Inferior parietal cortex (tissue), 1 donor: ENCODE measurements at regions not wholly inside any gene's neighbourhood (a gene's known extent, or its start where the extent isn't known, plus 50 kb on each side); places are given as distances from the start of the nearest gene placed in this dataset.
"Not testable (repeated sequence)": the region's sequence is repeated elsewhere in the genome, so short reads cannot be mapped to it uniquely, and the experiment has no call there.

Source experiments
- DNase-seq: peaks from one replicate; pipeline ENCODE4 v3.0.0-alpha.2; 2016; ENCODE audit errors: extremely low spot score

DNA sequence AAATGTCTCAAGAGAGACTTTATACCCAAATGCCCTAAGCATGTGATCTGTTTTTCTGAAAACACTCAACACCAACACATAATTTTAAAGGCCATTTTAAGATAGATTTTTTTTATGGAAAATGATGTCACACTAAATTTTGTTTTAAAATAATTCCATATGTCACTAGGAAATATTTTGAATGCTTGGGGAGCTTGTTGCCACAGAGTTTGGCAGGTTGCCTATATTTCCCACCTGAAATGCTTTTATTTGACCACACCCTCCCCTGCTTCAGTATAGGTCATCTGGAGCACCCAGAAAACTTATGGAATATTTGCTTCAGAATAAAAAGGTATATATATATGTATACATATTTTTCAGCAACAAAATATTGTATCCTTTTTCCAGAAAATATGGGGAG, 180.0 kb upstream of the ANK3 start:
- no peak for DNase-seq

DNA sequence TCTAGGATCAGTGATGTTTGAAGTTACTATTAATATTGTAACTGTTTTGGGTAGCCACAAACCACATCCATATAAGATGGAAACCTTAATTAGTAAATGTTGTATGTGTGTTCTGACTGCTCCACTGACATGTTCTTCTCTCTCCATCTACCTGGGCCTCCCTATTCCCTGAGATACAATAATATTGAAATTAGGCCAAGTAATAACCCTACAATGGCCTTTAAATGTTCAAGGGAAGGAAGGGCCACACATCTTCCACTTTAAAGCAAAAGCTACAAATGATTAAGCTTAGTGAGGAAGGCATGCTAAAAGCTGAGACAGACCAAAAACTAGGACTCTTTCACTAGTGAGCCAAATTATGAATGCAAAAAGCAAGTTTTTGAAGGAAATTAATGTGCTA, 176.4 kb upstream of the ANK3 start:
- no peak for DNase-seq

DNA sequence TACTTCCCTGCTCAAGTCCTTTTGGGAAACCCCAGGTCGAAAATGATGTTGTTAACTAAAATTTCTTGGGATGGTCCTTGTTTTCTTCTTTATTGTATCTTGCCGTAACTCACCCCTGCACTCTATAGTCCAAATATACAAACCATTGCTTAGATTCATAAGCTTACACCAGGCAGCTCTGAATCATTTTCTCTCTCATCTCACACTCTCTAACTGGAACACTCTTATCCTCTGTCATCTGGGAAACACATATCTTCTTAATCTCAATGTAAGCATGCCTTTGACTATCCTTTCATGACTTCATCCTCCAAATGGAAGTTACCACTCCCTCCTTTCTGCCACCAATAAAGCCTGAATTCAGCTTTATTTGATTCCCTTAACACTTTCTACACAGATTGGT, 175.8 kb upstream of the ANK3 start:
- no peak for DNase-seq

DNA sequence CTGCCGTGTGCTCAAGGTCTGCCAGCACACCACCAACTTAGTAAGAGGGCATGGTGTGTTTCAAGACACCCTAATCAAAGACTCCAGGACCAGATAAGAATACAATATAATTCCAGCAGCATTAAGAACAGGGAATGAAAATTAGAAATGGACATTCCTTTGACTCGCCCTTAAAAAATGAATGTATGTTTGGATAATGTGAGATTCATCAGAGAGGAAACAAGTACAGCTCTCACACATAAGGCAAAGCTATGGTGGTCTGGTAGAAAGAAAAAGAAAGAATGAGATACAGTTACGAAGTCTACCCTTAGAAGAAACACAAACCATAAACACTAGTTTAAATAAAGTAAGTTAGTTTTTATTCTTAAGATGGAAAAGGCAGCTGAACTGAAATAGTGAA, 174.8 kb upstream of the ANK3 start:
- no peak for DNase-seq

DNA sequence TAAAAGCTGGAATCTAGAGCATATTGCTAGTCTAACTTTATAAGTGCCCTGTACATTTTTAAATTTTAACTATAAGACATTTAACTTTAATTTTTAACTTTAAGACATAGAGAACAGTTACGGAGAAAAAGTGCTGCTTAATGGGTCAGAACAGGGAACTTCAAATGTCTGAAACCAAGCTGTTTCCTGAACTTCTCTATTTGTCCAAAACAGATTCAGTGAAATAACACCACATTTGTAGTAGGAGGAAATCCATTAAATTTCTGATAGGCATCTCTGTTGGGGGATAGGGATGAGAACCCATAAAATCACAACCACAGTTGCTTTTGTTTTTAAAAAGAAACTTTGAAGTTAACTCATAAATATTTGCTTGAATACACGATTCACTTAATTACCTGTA, 170.8 kb upstream of the ANK3 start:
- DNase-seq, result no peak

DNA sequence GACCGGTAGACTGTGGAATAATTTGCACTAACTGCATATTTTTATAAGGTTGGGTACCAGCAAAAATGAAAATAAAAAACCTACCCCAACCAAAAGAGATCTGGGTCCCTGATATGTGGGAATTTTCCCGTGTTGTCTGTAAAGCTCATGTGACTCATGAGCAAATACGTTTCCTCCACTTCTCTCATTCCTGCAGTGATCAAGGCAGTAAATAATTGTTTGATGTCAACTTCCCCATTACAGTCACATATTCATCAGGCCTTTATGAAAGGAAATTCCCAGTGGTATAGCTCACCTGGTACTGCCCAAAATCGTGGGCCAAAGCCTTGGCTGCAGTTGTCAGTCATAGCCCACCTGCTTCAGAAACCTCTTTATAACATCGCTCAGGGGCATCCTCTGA, 166.0 kb upstream of the ANK3 start:
- DNase-seq, result no peak

DNA sequence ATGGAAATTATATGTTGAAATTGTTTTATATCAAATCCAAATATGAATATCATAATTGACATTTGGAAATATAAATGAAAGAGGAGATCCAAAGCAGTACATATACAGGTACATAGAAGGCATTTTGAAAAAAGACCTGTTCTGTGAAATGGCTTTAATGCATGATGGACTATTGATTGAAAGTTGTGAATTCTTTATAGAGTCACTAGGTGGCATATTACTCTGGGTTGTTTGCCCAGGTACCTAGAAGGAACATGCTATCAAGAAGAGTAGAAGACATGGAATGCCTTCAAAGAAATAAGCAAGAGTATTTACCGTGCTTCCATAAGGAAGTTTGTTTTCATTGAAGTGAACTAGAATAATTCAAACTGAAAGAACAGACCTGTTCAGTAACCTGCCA, 160.0 kb upstream of the ANK3 start:
- DNase-seq, result no peak

DNA sequence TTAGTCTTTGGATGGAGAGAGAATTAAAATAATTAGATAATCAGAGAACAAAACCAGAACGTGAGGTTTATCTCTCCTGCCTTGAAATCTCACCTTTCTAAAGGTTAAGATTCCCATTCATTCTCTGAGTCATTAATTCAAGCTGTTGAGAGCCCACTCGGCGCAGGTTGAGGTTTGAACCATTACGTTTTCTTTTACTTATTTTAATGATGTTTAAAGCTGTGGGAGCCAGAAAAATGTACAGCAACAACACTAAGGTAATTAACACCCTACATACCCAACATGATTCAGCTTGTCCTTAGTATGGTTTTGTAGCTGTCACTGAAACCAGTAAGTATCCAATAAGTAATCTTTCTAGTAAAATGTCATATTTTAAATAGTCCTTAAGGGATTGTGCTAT, 153.0 kb upstream of the ANK3 start:
- DNase-seq, result no peak

DNA sequence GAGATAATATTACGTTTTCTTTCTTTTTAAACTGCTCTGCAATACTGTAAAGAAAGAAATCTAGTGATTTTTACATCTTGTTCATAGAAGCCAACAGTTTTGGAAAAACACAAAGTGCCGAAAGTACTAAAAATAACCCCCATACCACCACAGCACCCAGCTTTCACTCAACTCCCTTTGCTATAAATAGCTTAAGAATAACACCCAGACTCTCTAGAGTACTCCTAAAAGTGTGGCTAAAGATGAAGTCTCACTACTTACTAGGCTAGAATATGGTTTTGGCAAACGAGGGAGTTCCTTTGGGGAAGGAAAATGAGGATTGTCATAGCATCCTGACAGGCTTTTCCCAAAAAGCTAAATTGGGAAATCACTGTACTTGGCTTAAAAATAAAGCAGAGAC, 151.8 kb upstream of the ANK3 start:
- peak; percentile 66 for DNase-seq

DNA sequence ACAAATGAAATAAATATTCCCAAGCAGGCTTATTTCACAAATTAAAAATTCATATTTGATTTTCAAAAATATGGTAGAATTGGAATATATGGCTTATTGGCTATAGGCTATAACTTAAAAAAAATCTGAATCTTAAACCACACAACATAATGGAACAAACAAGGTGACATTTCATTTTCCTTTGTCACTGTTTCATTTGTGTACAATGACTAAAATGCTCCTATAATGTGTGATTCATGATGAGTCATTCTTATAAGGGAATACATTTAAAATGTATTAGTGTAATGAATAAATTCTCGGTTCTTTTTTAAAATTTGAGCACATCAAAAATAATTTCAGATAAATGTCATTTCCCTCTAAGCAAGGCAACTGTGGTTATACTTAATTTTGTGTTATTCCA, 148.0 kb upstream of the ANK3 start:
- DNase-seq, result no peak

DNA sequence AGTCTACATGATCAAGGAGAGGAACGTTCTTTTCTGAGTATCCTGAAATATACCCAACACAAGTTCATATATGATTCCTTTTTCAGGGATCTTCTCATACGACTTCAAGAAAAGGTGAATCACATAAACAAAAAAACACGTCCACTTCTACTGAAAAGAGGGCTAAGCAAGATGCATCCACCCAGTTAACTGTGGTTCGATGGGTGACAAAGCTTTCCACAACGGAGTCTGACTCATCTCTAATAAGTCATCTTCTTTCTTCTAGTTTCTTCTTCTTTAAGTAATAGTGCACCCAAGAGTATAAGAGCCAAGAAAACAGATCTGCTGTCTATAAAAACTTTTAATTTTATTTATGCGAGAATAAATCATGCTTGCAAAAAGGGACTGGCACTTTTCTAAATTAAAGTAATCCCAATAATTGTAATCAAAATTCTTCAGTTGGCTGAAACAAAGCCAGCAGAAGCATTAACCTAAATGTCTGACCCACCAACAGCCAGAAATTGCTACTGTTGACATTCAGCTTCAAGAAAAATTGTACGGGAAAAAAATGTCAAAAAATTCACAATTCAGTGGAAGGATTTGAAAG, 146.9 kb upstream of the ANK3 start:
- DNase-seq, result no peak

DNA sequence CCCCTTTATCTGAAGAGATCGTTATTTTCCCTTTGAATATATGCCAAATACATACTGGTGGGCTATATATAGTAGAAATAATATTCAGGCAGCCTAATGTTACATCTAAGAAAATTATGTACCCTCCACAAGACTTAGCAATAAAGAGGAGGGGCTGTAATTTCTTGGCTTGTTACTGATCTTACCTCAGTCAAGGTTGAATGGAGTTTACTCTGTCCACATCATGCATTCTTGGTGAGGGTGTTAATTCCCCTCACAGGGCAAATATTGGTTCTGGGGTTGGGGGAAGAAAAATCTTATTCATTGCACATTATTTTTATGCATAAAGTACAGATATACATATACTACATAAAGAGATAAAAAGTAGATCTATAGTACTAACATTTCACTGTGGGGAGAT, 145.8 kb upstream of the ANK3 start:
- no peak for DNase-seq

DNA sequence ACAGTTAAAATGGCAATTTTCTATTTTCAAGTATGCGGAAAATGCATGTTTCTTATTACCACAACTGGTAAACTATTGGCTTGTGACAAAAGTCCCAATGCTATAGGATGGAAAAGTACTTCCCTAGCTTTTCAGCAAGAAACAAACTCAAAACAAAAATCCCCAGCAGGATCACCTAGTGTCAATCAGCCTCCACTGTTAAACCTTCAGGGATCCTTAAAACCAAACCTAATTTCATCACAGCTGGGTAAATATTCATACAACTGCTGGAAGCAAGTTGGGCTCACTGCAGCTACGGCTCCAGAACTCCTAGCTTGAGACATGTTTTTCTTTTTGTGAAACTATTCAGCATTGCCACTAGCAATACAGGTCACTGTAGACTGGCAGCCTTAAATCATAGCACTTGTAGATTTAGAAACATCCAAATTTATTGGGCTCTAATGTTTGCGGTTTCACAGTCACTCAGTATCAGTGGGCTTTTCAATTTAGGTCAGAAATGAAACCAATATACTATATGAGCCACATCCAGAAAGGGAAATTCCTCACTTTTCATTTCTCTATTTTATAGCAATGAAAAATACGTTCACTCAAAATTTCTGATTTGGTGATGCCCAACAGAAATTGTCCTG, 145.2 kb upstream of the ANK3 start:
- DNase-seq, result no peak

DNA sequence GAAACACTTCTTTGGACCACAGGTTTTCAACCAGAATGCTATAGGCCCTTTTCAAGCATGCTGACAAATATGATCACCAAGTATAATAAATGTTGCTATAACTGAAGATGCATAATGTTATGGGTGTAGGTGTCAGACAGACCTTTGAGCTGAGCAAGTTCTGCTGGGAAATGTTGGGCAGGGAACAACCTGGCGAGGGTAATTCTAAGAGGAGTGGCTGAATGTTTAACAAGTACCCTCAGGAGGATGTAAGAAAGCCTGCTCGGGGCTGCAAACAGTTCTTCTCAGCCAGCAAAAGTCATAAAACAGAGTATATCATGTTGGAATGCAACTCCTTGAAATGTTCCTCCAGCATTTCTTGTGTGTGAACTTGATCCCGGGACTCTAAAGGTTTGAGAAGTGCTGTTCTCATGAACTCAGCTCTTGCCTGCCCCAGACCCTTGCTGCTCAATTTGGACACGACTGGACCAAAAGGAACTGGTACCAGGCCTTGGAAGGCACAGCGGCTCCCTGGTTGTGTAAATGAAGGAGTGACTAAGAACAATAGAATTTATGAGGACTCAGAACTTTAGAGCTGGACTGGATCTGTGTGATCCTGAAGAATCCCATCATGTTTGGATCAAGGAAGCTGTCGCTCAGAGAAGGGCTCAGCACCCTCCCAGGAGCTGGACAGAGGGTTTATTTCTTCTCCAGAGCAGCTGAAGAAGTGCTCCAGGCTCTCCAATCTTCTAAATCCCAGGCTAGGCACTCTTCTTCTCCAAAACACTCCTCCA, 143.2 kb upstream of the ANK3 start:
- no peak for DNase-seq

DNA sequence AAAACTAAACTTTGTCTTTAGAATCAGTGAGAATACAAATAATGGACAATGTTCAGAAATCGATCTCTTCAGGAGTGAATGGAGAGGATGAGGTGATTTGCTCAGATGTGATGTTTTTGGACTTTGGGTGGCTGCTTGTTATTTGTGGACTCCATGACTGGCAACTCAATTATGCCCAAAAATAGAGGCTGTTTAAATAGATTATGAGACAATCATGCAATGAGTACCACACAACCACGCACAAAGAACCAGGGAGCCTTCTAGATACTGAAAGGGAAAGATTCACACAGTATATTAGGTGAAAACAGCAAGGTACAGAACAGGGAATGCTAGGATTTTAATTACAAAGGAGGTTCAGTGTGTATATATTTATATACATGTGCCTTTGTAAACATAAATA, 141.3 kb upstream of the ANK3 start:
- no peak for DNase-seq

DNA sequence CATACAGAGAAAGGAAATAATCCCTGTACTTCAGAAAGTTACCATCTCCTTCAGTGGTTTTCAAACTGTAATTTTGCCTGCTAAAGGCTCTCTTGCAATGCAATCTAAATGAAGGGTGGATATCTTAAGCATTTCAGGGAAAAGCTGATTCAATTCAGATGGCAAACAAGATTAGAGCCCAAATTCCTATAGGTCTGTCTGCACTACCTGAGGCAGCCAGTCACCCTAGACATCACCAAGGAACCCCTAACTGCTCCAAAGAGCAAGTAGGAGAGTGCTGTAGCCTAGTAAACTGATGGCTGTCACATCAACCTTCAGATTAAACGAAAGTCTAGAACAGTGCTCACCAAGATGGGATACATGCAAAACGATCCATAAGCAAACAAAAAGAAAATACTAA, 138.0 kb upstream of the ANK3 start:
- DNase-seq, result no peak

DNA sequence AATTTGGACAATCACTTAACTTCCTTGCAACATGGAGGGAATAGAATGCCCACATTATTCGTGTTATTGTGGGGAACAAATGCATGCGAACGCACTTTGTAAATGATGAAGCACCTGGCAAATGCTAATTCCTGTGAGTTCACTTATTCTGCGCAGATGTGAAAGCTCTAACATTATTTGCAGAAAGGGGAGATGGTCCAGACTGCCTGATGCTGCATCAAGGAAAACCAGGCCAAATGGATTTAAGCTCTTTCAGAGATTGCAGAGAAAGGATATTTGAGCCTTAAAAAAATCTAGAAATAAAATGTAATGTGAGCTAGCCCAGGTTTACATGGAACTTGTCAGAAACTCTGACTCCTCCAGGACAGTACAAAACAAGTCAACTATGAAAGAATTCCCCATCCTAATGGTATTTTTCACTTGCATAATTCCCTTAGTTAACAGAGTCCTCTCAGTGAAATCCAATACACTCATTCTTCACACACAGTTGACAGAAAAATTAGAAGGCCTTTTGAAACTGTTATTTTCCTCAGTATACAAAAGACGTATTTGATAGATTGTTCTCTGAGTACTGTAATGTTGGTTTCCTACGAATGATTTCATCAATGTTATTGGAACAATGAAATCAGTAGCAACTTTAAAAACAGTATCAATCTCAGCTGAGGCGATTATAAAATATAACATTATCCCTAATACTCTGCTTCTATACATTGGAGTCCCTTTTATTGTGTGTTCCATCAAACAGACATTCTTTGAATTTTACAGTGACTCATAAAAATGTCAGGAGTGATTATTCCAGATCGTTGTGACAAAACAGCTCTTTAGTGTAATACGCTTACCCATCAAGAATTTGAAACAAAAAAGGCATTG, 136.3 kb upstream of the ANK3 start:
- DNase-seq, result peak; percentile 60

DNA sequence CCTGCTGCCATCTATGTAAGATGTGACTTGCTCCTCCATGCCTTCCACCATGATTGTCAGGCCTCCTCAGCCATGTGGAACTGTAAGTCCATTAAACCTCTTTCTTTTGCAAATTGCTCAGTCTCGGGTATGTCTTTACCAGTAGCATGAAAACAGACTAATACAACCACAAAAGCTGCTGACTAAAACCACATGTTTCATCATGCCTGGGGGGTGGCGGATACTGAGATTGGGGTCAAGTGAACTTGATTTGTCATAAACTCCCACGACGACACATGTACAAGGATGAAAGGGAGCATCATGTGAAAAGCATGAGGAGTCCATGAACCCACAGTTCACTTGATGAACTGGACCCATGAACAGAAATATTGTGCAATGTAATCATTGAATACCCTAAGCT, 134.9 kb upstream of the ANK3 start:
- DNase-seq, result no peak

DNA sequence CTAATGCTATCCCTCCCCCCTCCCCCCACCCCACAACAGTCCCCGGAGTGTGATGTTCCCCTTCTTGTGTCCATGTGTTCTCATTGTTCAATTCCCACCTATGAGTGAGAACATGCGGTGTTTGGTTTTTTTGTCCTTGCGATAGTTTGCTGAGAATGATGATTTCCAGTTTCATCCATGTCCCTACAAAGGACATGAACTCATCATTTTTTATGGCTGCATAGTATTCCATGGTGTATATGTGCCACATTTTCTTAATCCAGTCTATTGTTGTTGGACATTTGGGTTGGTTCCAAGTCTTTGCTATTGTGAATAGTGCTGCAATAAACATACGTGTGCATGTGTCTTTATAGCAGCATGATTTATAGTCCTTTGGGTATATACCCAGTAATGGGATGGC, 133.7 kb upstream of the ANK3 start:
- DNase-seq, result not testable (repeated sequence)

DNA sequence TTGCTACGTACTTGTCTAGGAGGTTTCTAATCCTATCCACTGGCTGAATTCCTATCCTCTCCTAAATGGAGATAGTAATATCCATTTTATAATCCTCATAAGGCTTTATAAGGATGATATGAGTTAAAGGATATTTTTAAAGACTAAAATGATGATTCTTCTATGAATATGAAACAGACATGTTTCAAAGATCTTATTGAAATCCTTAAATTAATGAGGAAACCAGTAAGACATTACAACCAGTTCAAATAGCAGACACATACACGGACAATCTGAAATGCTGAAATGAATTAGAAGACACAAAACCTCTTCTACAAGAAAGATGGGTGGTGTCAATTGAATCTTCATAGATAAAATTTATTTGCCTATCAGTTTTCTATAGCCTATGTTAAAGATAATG, 132.9 kb upstream of the ANK3 start:
- DNase-seq, result no peak

DNA sequence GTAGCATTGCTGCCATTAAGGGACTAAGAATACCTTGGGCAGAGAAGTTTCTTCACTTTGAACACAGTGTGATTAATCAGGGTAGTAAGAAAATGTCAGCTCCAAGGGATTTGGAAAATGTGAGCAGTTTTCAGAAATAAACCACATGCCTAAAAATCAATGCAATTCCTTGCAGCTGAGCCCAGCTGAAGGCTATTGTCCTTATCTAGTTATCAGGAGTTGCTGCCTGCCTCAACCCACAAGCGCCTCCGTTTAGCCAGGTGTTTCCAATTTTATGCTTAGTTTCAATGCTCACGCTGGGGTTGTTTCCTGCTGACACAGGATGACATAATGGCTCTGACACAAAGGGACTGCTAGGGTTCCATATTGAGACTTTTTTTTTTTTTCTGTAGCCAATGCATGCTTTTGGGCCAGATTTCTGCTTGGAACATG, 132.3 kb upstream of the ANK3 start:
- no peak for DNase-seq

DNA sequence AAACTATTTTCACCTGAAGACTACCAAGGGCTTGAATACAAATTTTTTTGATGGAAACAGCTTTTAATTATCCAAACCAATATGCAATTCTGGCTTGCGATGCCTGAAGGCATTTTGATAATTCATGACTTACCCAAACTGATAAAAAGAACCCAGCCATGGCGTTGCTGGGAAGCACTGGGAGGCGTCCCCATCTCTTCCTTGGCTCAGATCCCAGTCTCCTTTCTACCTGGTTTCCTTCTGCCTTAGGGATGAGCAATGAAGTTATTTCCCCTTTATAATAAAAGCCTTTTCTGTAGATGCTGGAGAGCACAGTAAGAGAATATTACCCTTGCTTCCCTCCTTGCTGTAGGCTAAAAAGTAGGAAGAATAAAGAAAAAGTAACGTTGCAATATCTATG, 129.1 kb upstream of the ANK3 start:
- DNase-seq, result no peak
